ENCODE measurements at regions not wholly inside any gene's neighbourhood (a gene's known extent, or its start where the extent isn't known, plus 50 kb on each side); places are given as distances from the start of the nearest gene placed in this dataset.

DNA sequence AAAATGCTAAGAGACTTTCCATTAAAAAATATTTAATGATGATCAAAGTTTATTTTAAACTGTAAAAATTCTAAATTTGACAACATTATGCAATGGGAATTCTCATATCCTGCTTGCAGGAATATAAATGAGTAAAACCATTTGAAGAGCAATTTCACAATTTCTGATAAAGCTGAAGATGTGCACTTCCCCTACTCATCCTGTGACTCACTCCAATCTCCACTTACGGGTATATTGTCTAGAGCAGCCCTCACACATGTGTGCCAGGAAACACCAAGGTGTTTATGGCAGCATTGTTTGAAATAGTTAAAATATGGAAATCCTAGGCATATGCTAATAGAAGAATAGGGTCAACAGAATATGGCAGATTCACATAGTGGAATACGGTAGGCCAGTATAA lies 158.4 kb downstream of the PDHA2 start:
- DNase-seq = no peak

DNA sequence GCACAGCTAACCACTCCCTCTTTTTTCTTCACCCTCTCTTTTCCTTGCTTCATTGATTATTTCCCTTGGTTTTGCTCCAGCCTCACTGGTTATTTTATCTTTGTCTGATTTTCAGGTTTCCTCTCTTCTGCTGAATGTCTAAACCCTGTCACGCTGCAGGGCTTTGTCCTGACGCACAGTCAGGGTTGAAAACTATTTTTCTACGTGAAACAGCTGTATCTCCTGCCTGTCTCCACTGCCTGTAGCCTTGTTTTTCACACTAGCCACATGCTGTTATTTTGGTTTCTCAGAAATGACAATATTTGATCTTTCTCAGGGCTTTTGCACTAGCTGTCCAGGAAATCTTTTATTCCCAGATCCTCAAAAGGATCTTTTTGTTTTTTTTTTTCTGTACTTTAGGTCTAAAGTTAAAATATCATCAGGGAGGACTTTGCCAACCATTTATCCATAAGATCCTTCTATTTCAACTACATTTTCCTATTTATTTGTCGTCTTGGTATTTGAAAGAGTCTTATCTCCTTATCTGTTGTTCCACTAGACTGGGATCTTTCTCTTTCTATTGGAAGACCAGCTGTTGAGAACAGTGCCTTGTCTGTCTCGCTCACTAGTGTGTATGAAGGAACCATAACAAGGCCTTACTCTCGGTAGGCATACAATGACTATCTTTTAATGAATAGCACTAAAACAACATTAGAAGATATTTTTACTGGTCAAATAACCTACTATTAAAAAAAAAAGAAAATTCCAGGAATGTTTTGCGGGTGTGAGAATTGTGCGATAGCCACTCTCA lies 164.3 kb downstream of the PDHA2 start:
- DNase-seq = no peak

DNA sequence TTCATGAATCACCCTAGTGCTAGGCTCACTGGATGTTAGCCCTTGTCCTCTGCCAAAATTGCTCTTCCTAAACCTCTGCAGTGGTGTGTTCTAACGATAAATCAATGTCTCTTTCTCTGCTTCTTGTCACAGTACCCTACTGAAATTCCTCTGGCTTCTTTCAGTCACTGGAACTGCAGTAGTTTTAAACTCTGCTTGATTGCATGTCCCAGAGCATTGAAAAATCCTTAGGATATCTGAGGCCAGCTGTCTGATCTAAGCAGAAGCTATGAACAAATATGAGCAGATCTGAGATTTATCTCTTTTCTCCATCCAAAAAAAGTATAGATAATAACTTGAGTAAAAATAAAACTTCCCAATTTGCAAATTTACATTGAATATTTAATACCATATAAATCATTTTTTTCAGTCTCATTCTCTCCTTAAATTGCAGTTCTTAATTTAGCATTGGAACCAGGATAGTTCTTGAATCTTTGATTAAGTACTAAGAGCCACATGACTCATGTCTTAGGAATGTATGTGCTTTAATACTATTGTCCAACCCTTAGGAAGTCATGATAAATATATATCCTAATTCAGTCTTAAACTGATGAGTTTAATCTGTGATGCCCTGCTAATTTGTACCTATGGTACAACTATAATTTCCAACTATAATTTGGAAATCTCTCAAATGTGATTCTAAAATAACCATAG lies 169.7 kb downstream of the PDHA2 start:
- DNase-seq = no peak

DNA sequence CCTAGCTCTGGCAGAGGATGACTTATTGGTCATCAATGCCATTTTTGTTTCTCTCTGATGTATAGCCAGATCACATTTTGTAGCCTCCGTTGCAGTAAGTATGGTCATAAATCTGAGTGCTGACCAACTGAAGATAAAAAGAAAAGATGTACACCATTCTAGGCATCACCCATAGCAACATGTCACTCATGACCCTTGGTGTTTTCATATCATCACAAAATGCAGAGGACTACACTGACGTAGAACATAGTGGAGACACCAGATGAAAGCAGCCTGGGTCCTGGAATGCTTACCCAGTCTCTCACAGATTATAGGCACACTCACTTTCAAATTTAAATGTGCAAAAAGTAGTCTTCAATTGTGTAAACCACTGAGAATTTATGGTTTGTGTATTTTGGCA lies 172.8 kb downstream of the PDHA2 start:
- no peak for DNase-seq

- no peak for DNase-seq
These were observed 176.9 kb downstream of the PDHA2 start for GRCh38 chr4:96016634-96017299.

- DNase-seq = no peak
These were observed 185.1 kb downstream of the PDHA2 start for GRCh38 chr4:96025011-96025410.

DNA sequence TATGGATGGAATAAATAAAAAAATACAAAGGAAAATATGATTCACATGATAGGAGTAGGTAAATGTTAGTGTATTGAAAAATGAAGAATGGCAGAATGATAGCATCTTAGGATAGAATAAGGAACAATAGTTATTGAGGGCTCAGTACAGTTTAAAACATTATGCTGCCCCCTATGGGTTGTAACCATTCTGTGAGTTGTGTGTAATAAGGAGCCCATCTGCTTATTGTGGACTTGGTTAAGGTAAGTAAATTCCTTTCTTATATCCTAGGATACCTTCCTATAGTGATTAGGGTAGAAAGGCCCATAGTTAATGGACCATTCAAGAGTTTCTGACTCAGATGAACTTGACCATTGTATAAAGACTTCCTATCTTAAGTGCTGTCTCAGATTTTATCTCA lies 195.8 kb downstream of the PDHA2 start:
- DNase-seq = no peak

DNA sequence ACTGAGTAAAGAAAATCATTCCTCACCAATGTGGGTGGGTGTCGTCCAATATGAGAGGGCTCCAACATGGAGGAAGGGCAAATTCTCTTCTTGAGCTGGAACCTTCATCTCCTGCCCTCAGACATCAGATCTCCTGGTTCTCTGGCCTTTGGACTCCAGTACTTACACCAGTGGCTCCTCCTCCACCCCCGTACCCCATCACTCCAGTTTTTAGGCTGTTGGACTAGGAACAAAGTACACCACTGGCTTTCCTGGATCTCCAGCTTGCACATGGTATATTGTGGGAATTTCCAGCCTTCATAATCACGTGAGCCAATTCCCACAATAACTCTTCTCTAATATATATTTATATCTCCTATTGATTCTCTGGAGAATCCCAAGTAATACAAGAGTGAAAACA lies 196.9 kb downstream of the PDHA2 start:
- DNase-seq = no peak

DNA sequence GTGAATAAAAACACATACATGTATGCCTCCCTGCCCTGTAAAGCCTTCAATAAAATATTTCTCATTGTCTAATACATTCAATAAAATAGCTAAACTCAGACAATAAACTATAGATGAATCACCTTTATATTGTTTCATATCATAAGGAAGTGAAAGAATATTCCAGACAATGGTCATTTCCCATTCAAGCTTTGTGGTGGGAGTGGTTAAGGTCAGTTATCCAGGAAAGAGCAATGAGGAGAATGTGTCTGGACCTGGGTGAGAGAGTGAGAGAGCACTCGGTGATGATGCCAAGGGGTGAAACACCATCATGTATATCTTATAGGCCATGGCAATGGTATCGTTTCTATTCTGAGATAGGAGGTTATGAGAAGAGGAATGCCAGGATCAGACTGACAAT lies 197.8 kb downstream of the PDHA2 start:
- no peak for DNase-seq

- no peak for DNase-seq
These were observed 199.3 kb downstream of the PDHA2 start for GRCh38 chr4:96039217-96039616.

DNA sequence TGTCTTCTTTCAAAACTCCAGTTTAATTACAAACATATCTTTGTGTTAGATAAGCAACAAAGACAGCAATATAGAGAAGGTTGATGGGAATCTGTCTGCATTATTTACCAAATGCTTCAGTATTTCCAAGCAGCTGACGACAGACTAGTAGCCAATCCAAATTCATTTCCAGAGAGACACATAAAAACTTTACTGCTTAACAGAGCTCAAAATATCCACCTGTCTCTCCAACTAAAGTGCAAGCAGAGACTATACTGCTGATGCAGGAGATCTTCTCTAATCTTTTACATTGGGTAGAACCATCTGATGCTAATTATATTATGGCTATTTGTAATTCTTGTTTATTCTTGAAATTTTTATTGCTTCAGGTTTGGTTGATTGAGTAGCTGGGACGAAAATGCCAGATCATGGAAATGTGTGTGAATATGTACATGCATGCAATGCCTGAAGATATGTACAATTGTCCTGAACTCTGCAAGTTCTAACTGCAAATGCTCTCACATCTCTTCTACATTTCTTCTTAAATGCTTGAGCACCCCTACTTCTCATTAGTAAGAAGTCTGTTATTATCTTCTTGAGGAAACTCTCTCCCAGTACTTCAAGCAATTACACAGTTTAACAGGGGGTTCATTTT lies 200.0 kb downstream of the PDHA2 start:
- no peak for DNase-seq

GRCh38 chr4:96044971-96045370 lies 205.1 kb downstream of the PDHA2 start:
- DNase-seq = no peak

- DNase-seq = no peak
These were observed 212.9 kb downstream of the PDHA2 start for GRCh38 chr4:96052827-96053226.

DNA sequence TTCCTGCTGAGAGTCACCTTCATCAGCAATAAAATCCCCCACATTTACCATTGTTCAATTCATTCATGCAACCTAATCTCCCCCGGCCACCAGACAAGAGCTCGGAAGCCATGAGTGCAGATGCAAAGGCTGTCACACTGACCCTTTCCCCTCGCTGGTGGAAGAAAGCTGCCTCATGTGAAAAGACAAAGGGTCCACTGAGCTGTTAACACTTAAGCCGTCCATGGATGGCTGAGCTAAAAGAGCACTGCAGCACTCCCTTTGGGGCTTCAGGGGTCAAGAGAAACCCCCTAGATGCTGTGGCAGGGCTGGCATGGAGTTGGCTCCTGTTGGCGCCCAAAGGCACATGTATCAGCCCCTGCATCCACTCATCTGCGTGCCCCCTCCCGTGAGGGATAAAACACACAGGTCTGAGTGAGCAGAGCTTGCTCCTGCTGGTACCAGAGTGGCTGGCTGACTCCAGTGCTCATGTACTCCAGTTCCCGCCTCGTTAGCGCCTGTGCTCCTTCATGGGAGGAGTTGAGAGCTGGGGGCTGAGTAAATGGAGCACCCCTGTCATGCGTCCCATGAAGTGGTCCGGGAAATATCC lies 216.5 kb downstream of the PDHA2 start:
- DNase-seq = no peak

DNA sequence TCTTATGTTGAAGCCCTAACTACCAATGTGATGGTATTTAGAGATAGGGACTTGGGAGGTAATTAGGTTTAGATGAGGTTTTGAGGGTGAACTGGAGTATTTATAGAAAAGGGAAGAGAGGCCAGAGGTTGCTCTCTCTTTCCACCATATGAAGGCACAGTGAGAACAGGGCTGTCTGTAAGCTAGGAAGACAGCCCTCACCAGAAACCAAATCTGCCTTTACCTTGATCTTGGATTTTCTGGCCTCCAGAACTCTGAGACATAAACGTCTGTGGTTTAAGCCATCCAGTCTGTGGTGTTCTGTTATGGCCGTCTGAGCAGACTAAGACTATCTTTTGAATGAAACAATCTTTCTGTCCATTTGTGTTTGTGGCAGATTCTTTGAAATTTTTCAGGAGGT lies 223.7 kb downstream of the PDHA2 start:
- DNase-seq = no peak

- no peak for DNase-seq
These were observed 233.6 kb downstream of the PDHA2 start for GRCh38 chr4:96073461-96073860.

GRCh38 chr4:96092151-96092705 lies 252.3 kb downstream of the PDHA2 start:
- DNase-seq = no peak

- no peak for DNase-seq
These were observed 253.2 kb downstream of the PDHA2 start for GRCh38 chr4:96093057-96093456.

DNA sequence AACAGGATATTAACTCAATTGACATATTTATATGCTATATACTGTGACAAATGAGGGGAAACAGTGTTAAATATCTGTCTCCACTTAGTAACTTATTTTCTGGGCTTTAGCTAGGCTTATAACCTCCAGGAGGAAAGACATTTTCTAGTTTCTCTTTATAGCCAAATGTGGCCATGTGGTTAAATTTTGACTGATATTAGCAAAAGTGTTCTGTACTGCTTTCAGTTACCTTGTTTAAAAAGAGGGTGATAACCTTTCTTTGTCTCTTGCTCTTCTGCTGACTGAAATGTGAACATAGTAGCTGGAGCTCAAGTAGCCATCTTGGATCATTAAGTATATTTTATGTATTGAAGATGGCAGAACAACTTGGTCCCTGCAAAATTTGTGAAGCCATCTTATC lies 253.7 kb downstream of the PDHA2 start:
- no peak for DNase-seq

- no peak for DNase-seq
These were observed 254.3 kb downstream of the PDHA2 start for GRCh38 chr4:96094183-96094582.

- DNase-seq = no peak
These were observed 257.2 kb downstream of the PDHA2 start for GRCh38 chr4:96097040-96097607.

GRCh38 chr4:96097693-96098092 lies 257.8 kb downstream of the PDHA2 start:
- no peak for DNase-seq

- no peak for DNase-seq
These were observed 259.1 kb downstream of the PDHA2 start for GRCh38 chr4:96099031-96099430.
